ENCODE measurements at regions not wholly inside any gene's neighbourhood (a gene's known extent, or its start where the extent isn't known, plus 50 kb on each side); places are given as distances from the start of the nearest gene placed in this dataset.

- H3K4me1 ChIP-seq (ENCODE audit: control insufficient read depth, extremely low read depth, insufficient read depth, low read length), result no peaks in the 10 kb centered on the region
- H3K27ac ChIP-seq (ENCODE audit: insufficient read depth, low read depth, low read length), result no peak overlapping the region
- intact Hi-C loops (cut with micrococcal nuclease) (no loop called here), dilution Hi-C loops (cut with MboI; ENCODE audit: extremely low pct_ligation_motif_present, low sequenced_read_pairs) (no loop called here)
- H3K4me3 ChIP-seq (replicated peaks in 1 of 3; ENCODE audit: insufficient read depth in 1 of 3, low read depth in 1 of 3, low read length in 3 of 3), result no peak overlapping the region
- DNase-seq (ENCODE audit: low read depth, low spot score) (no peak), FAIRE-seq (no peak)
- ChIA-PET POLR2A (no interaction called here), CTCF (no interaction called here)
- no peak overlapping the region for H3K9ac ChIP-seq (replicated peaks; ENCODE audit: extremely low read depth, insufficient read depth, low read length)
- no peaks in the 10 kb centered on the region for H3K79me2 ChIP-seq (ENCODE audit: control insufficient read depth, insufficient read depth, low read length)
- H3K9me3 ChIP-seq (replicated peaks; ENCODE audit: control insufficient read depth, insufficient read depth, low read length), result no peaks in the 10 kb centered on the region
- no peaks in the 10 kb centered on the region for H4K20me1 ChIP-seq (replicated peaks; ENCODE audit: control insufficient read depth, extremely low read depth, insufficient read depth, low read length)
- no peaks in the 10 kb centered on the region for H3K9me1 ChIP-seq (replicated peaks; ENCODE audit: control insufficient read depth, extremely low read depth, insufficient read depth, low read length)
- TF ChIP-seq POLR2A (IDR thresholded peaks at IDR 0.05; ENCODE audit: low read depth, low read length) (no peak), POLR2AphosphoS5 (IDR thresholded peaks at IDR 0.05; ENCODE audit: insufficient read depth, low read depth, low read length) (no peak)
- no peaks in the 10 kb centered on the region for H3K36me3 ChIP-seq (ENCODE audit: control insufficient read depth in 2 of 2, extremely low read depth in 1 of 2, insufficient read depth in 2 of 2, low read length in 2 of 2)
- H2AFZ ChIP-seq (ENCODE audit: low read depth, low read length), result no peak overlapping the region
- no TSS peak for BruUV-seq (replicated peaks)
- H3K27me3 ChIP-seq (ENCODE audit: control insufficient read depth in 2 of 2, insufficient read depth in 2 of 2, low read length in 2 of 2), result peaks cover 0 to 2% of the 10 kb centered on the region in 2 experiments
- H3K4me2 ChIP-seq (ENCODE audit: insufficient read depth, low read length), result no peak overlapping the region
These were observed 127.5 kb upstream of the NEIL3 start for GRCh38 chr4:177182166-177182565.

GRCh38 chr4:177182728-177183127 is 126.9 kb upstream of the NEIL3 start:
- ChIA-PET POLR2A (no interaction called here), CTCF (no interaction called here)
- H3K9ac ChIP-seq (replicated peaks; ENCODE audit: extremely low read depth, insufficient read depth, low read length), result no peak overlapping the region
- H2AFZ ChIP-seq (ENCODE audit: low read depth, low read length), result no peak overlapping the region
- H3K9me1 ChIP-seq (replicated peaks; ENCODE audit: control insufficient read depth, extremely low read depth, insufficient read depth, low read length), result no peaks in the 10 kb centered on the region
- dilution Hi-C loops (cut with MboI; ENCODE audit: extremely low pct_ligation_motif_present, low sequenced_read_pairs) (no loop called here), intact Hi-C loops (cut with micrococcal nuclease) (no loop called here)
- no peaks in the 10 kb centered on the region for H3K79me2 ChIP-seq (ENCODE audit: control insufficient read depth, insufficient read depth, low read length)
- DNase-seq (ENCODE audit: low read depth, low spot score) (no peak), FAIRE-seq (no peak)
- peaks cover 0 to 2% of the 10 kb centered on the region in 2 experiments for H3K27me3 ChIP-seq (ENCODE audit: control insufficient read depth in 2 of 2, insufficient read depth in 2 of 2, low read length in 2 of 2)
- H3K36me3 ChIP-seq (ENCODE audit: control insufficient read depth in 2 of 2, extremely low read depth in 1 of 2, insufficient read depth in 2 of 2, low read length in 2 of 2), result no peaks in the 10 kb centered on the region
- no peak for TF ChIP-seq GATA2 (IDR thresholded peaks at IDR 0.05; ENCODE audit: insufficient read depth, insufficient read length, low read depth, low read length)
- no peak for TF ChIP-seq FOS (IDR thresholded peaks at IDR 0.05; ENCODE audit: borderline replicate concordance, insufficient read depth, low read length)
- TF ChIP-seq, protein P1, sequence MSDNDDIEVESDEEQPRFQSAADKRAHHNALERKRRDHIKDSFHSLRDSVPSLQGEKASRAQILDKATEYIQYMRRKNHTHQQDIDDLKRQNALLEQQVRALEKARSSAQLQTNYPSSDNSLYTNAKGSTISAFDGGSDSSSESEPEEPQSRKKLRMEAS (IDR thresholded peaks at IDR 0.05; ENCODE audit: insufficient read depth, insufficient read length), result no peak
- TF ChIP-seq JUN (IDR thresholded peaks at IDR 0.05; ENCODE audit: borderline replicate concordance, insufficient read depth, insufficient read length, low read depth), result no peak
- no peak for TF ChIP-seq POLR2AphosphoS5 (IDR thresholded peaks at IDR 0.05; ENCODE audit: insufficient read depth, low read depth, low read length)
- TF ChIP-seq POLR2A (IDR thresholded peaks at IDR 0.05; ENCODE audit: low read depth, low read length), result no peak
- TF ChIP-seq MYC (IDR thresholded peaks at IDR 0.05; ENCODE audit: low read depth, low read length), result no peak
- no peak for TF ChIP-seq EZH2 (IDR thresholded peaks at IDR 0.05; ENCODE audit: borderline replicate concordance, low read depth, low read length, severe bottlenecking)
- no peak for TF ChIP-seq CTCF (IDR thresholded peaks at IDR 0.05; ENCODE audit: extremely low read depth in 1 of 2, insufficient read depth in 1 of 2, low read depth in 1 of 2, low read length in 2 of 2)
- no TSS peak for BruUV-seq (replicated peaks)
- H3K9me3 ChIP-seq (replicated peaks; ENCODE audit: control insufficient read depth, insufficient read depth, low read length), result no peaks in the 10 kb centered on the region
- no peak overlapping the region for H3K4me3 ChIP-seq (replicated peaks in 1 of 3; ENCODE audit: insufficient read depth in 1 of 3, low read depth in 1 of 3, low read length in 3 of 3)
- no peak overlapping the region for H3K27ac ChIP-seq (ENCODE audit: insufficient read depth, low read depth, low read length)
- H3K4me2 ChIP-seq (ENCODE audit: insufficient read depth, low read length), result no peak overlapping the region
- H3K4me1 ChIP-seq (ENCODE audit: control insufficient read depth, extremely low read depth, insufficient read depth, low read length), result no peaks in the 10 kb centered on the region
- H4K20me1 ChIP-seq (replicated peaks; ENCODE audit: control insufficient read depth, extremely low read depth, insufficient read depth, low read length), result no peaks in the 10 kb centered on the region
